Lung microvascular endothelial cell (primary cell): ENCODE measurements at regions not wholly inside any gene's neighbourhood (a gene's known extent, or its start where the extent isn't known, plus 50 kb on each side); places are given as distances from the start of the nearest gene placed in this dataset.
A peak's percentile ranks its signal among the peaks of the same experiment; 100 is the strongest.

Experiments
- DNase-seq, 2 donors: peaks; one replicate each; pipeline versions ENCODE4 v3.0.0 to v3.0.0-alpha.2; 2010; ENCODE audit warnings: low read depth in 2 of 2

DNA sequence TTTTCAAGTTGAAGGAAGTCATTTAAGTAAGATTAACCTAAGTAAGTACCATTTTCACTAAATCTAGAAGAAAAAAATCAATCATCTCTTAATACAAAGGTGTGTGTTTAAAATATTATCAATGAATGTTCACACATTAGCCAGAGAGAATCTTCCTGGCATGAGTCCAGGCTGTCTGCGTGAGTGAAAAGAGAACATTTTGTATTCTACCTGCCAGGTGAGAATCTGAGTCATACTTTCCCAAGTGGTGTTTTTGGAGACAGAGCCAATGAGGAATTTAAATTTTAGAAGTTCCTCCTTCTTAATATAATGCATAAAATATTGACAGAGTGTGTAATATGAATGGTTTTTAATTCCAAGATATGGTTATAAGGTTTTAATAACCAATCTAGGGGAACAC, 371.8 kb upstream of the NR3C2 start:
- DNase-seq = no peak

DNA sequence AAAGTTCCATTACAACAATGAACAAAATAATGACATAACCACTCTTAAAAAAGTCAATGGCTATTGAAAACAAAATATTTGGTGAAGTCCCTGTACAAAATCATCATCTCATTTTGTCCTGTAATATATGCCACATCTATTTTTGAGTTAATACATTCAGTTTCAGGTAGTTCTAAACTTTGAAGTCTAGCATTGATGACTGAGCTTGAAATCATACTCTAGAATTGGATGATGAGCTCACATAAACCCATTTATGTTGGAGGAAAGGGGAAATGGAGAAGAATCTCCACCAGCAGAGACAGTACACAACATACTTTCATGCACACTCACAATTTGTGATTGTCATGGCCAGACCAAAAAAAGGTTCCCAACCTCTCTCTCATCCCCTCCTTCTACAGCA, 371.1 kb upstream of the NR3C2 start:
- DNase-seq = no peak

DNA sequence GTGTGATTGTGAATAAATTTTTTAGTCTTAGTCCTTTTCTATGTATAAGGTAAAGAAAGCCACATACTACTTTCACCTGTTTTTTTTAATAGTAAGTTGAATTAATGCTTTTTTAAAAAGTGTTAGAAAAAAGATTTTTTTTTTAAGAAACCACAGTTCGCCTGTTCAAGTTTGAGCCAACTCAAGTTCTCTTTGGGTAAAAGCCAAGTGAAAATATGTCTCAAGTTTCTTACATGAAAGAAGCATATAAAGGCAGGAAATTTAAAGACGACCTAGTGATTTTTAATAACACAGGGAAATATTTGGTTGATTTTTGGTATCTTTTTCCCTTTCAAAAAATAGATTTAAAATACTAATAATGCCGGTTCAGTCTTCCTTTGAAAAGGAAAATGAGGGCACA, 369.9 kb upstream of the NR3C2 start:
- DNase-seq = no peak

DNA sequence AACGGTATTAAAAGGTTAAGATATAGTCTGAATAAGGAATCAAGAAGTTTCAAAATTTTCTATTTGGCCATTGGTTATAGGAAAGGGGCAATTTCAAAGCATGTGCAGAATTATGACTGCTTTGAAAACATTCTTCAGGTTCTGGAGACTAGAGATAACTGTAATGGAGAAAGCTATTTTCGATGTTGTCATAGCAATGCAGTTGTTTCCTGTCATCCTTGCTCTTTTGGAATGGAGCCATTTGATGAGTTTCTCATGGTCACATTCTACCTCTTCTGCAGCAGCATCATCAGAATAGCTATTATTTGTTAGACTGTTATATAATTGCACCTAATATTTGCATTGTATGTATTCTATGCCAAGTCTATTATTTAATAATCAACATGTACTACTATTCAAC, 368.2 kb upstream of the NR3C2 start:
- peak in 1 of 2 donors; percentile 62 for DNase-seq

DNA sequence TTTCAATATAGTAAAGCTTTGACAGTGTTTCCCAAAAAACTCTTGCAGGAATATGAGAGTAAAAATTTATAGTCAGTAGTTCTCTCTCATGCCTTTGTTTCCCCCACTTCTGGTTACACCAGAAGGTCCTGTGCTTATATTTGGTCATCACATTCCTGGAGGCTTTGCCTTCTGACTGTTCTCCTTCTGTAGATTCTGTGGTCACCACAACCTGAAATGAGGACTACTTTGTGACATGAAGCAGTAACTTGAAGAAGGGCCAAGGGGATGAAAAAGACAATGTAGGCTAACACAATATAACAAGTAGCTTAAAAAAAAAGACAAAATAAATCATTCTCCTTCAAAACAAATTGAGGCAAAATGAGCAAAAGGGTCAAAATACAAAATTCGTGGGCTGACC, 366.2 kb upstream of the NR3C2 start:
- DNase-seq = no peak

DNA sequence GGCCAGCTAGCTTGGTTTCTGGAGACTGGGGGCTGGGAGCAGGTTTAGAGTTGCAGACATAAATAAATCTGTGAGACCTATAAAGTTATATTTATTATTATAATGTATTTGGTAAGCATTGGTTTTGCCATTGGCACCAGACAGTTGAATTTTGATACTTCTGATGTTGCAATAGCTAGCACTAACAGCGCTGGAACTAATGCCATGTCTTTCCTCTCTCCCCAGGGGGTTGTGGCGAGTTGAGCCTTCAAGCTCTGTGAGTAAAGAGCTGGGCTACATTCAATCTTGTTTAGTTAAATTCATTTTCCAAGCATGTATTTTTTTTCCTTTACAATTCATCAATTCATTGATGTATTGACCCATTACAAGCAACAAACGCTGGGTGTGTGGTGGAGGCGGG, 358.7 kb upstream of the NR3C2 start:
- no peak for DNase-seq

DNA sequence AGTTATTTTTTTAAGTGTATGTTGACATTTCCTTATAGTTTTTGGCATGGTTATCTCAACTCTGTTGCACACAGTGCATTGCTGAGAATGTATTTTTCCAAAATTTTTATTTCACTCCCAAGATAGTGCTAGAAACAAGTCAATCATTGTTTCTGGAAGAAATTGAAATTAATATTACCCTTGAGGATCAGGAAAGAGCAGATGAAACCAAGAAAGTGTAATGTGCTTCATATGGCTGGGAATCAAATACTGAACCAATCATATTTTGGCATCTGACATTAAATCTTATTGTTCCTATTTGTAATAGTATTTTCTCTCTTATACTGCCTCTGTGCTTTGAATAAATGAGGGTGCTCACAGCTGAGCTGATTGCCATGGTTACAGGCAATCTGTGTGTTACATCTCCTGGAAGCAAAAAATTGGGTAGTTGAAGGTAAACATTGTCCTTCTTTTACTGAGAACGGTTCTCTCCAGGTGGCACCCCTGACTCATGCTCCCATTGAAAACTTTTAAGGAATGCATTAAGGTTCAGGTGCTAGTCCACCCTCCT, 358.2 kb upstream of the NR3C2 start:
- DNase-seq = no peak

DNA sequence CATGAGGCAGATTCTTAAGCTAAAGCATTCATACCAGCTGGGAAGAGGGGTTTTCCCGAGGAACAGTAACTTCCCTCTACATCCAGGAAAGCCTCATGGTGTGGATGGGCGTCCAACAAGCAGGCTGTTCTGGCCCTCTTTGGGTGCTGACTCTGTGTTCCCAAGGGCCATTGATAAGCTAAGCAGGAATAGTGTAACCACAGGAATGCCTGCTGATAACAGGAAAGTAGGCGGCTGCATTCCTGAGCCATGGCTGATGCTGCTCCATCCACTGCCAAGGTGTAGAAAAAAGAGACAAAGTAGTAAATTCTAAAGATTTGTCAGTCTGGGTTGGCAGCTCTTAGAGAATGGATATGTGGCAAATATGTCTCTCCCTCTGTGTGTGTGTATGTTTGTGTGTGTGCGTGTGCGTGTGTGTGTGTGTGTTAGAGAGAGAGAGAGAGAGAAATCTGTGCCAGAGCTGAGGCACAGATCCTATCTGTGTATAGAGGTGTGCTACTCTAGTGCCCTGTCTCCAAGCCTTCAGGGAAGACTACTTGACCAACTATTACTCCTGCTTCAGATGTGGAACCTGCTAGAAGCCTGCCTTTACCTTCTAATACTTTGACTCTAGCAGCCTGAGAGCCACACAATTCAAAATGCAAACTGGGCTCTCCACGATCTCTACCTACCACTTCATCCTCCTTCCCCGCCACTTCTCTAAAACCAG, 353.1 kb upstream of the NR3C2 start:
- DNase-seq = peak in 1 of 2 donors; percentile 32

DNA sequence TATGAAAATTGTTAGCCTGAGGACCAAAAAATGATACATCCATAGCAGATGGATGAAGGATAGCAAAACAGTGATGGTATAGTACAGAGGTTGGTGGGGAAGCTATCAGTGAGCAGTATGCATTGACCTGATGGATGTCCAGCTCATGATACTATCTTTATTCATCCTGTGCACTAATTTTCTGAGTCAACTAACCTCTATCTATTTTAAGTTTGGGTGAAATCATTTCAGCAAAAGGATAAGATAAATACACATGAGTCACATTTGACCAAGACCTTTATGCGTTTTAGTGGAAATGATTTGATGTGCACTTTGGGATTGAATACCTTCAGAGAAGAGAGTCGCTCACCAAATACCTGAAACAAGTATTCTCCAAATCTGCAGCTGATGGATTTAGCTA, 351.0 kb upstream of the NR3C2 start:
- no peak for DNase-seq

DNA sequence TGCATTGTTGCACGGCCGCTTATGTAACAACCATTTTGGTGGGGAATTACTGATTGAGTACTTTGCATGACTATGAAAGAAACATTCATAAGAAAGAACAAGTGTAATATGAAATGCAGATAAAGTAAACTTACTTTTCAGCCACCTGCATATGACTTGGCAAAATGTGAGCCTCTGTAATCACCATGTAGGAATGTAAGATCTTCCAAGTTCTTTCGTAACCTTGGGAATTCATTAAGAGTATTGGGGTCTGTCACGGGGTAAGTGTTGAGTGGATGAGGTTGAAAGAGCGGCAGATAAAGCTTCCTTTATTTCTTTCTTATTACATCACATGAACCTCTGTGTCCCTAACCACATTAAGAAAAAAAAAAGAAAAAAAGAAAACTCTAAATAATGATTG, 348.5 kb upstream of the NR3C2 start:
- DNase-seq = no peak

DNA sequence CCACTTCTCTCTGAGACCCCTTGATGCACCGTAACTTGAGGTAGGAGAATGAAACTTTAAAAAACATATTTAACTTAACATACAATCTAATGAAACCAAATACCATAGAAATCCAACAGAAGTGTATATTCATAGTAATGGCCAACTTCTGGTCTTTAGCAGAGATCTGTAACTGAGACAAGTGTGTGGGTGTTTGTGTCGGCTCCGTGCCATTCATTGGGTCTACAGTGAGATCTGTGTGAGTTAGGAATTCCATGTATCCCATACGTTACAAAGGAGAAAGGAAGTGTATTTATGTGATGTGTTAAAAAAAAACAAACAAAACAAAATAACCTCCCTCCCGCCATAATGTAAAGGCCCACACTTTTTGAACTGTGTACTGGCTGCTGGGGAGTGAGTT, 348.0 kb upstream of the NR3C2 start:
- DNase-seq = no peak

DNA sequence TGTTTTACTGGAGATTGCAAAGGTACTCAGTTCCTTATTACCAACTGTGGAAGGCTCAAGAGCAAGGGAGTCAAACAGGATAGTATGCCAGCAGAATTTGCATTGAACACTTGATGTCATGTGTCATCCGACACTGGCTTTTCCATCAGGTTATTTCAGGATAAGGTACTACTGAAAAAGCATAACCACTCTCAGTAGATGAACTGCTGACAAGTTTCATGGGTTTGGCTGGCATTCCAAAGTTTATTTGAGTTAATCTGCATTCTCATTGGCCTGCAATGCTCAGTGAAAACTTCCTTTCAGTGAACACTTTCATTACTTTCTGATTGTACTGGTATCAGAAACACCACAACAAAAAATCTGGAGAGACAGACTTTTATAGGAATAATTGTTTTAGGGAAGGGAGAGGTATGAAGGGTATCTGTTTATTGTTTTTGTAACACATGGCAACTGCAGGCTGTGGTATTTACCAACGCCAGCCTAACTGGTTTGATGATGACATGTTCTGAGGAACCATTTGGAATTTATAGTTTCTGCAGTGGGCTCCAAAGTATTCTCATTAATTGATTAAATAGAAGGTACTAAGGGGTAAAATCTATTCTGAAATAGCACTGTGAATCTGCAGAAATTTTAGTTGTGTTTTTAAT, 345.7 kb upstream of the NR3C2 start:
- no peak for DNase-seq

DNA sequence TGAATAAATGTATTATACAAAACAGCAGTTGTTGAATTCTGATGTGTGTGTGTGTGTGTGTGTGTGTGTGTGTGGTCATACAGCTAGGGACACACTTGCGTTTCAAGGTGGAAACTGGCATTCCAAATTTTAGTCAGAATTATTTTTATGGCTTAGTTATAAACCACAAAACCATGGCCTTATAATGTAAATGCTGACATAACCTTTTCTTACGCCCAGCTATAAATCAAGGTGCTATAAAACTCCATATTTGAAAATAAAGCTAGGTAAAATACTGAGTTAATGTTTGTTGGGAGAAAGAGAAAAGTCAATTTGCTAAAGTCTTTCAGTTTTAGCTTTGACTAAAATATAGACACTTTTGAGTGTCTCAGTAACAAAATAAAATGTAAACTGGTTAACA, 345.1 kb upstream of the NR3C2 start:
- DNase-seq = no peak

DNA sequence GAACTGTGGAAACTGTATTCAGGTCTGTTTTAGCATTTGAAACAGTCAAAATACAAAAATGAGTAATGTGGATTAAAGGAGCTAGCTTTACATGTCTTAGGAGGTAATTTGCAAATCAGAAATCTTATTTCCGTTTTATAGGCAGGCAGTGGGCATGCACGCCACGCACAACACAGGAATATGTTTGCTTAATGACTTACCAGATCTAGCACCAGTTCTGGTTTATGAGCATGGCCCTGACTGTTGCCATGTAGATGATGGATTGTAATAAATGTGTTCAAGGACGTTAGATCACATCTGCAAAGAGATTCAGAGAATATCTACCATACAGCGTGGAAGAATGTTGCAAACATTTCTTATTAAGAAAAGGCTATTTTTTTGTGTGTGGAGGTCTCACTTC, 344.5 kb upstream of the NR3C2 start:
- DNase-seq = no peak

DNA sequence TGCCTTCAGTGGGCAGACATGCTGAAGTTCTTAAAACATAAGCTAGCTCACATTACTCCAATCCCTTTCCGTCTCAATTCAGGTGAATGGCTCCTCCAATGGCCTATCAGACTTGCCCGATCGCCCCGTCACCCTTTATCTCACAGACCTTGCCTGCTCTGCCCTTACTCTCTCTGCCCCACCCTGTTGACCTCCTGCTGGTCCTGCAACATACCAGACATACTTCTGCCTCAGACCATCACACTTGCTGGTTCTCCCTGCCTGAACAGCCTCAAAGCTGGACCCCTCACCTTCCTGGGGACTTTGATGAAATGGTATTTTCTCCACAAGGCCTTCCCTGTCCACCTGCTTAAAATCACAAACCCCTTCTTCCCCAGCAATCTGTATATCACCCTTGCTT, 340.1 kb upstream of the NR3C2 start:
- DNase-seq = no peak

DNA sequence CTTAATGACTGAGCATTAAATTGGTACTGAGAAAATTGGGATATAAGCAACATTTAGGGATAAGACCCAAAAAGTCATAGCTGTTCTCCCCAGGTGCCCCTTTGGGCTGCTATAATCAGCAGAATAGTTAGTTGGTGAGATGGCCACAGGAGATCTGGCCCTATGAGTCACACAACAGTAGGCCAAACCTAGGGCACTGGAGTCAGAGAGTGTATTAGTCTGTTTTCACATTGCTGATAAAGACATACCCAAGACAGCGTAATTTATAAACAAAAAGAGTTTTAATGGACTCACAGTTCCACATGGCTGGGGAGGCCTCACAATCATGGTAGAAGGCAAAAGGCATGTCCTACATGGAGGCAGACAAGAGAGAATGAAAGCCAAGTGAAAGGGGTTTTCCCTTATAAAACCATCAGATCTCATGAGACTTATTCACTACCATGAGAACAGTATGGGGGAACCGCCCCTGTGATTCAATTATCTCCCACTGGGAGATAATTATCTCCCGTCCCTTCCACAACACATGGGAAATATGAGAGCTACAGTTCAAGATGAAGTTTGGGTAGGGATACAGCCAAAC, 338.3 kb upstream of the NR3C2 start:
- DNase-seq = no peak

DNA sequence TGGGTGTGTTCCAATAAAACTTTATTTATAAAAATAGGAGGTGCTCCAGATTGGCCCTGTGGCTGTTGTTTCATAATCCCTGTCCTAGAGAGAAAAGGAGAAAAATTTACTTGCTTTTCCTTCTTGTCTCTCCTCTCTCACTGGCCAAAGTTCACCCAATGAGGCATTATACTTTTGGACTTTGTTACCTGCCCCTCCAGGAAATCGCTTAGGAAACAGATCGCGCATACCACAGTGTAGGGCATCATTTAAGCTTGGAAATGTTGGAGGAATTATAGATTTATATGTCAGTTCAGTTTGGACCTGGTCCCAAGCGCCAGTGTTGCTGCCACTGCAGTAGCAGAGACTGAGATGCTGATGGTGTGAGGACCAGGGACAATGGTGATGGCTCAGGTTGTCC, 337.6 kb upstream of the NR3C2 start:
- DNase-seq = no peak

DNA sequence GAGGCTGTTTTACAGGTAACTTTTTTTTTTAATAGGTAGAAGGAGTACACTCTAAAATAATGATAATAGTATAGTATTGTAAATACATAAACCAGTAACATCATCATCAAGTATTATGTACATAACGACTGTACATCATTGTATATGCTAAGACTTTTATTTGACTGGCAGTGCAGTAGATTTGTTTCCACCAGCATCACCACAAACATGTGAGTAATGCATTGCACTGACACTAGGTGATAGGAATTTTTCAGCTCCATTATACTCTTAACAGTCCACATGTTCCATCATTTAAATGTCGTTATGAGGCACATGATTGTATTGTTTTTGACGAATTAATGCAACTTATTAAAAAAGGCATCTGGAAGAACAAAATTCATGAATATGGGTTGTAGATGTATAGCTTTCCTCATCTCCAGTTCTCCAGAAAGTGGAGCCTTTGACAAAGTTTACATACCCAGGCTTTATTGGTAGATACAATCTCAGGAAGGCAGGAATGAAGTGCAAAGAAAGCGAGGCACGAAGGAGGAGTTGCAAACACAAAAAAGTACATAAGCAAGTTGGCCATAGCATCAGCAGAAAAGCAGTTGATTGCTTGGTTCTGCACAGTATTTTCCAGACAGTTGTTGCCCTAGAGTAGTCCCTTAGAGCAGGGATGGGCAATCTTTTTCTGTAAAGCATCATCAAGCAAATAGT, 336.9 kb upstream of the NR3C2 start:
- DNase-seq = no peak

DNA sequence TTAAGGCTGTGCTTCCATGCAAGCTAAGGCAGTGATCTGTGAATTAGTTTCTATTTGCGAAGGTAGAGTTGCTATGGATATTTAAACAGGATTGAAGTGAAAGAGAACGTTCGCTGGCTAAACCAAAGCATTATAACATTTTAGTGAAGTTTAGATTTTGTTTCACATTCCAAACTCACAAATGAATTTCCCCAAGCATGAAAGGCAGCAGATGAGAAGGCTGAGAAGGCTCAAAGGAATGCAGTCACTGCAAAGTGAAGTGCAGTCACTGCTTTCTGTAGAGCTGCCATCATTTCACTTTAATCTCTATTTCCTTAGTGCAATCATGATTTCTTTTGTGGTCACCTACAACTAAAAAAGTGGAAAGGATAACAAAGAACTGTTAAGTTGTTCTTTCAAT, 334.7 kb upstream of the NR3C2 start:
- DNase-seq = no peak

DNA sequence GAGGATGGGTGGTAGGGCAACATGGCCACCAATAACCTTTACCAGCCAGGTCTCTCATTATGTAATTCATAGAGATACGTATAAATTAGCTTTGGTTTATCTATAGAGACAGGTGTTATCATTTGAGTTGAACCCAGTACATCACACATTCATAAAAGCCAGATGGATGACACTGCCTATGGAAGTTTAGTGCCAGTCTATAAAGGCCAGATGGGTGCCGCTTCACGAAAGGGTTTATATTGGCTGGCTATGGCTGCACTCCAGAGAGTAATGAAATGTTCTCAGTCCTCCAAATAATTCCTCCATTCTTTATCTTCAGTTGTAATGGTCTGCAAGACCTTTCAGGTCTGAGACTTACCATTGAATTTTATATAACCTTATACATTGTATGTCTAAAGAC, 331.9 kb upstream of the NR3C2 start:
- no peak for DNase-seq

DNA sequence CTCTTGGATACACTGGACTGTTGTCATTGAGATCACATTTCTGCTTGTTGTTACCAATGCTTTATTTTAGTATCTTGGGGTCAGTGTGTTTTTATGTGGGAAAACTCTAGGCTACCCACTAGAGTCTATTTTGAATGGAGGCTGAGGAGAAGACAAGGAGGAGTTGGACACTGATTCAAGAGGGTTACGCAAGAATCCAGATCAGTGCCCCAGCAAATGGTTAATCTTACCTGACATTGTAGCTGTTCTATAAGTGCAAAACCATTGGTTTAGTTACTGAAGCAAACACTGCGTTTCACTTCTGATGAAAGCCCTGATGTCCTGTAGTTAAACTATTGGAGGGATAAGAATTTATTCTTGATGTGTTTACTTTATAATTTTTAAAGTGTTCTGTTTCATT, 331.1 kb upstream of the NR3C2 start:
- no peak for DNase-seq

DNA sequence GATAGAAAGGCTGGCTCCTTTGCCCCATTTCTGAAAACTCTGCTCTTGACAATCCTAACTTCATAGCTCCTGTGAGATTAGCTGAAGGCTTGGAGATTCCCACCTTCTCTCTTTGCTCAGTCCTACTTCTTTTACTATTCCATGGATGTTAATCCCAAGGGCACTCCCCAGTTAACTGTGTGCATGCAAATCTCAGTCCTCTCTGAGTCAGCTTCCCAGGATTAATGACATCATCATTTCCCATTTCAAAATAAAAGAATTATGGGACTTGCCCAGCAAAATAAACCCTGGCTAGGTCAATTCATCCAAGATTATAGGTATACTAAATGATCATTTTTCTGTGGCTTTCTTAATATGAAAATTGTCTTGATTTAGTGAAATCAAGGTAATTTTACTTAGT, 328.6 kb upstream of the NR3C2 start:
- DNase-seq = peak in 1 of 2 donors; percentile 37
